Calu3 (cell line): ENCODE measurements at regions not wholly inside any gene's neighbourhood (a gene's known extent, or its start where the extent isn't known, plus 50 kb on each side); places are given as distances from the start of the nearest gene placed in this dataset.

Experiments
- BruUV-seq: library from RNA; stranded (reverse); fragments of 400-500 nt; replicated peaks from 2 replicates; lab custom pipeline; 2021; lab: Mats Ljungman, UMichigan
- CTCF ChIA-PET: fragments of 300-600 bp; sonication (Branson Sonifier 250); formaldehyde crosslinking; loops from one replicate; lab custom pipeline; 2022; ENCODE audit warnings: antibody characterized with exemption; lab: Charles Lee
- DNase-seq: peaks from one replicate; pipeline ENCODE4 v3.0.0; 2022
- H3K27ac Mint-ChIP-seq: one replicate; pipeline ENCODE4 v1.8.0; 2022; ENCODE audit warnings: mixed read lengths; ENCODE audit not compliant: unreplicated experiment
- H3K27me3 Mint-ChIP-seq: one replicate; pipeline ENCODE4 v1.8.0; 2022; ENCODE audit warnings: mixed read lengths; ENCODE audit not compliant: unreplicated experiment
- H3K36me3 Mint-ChIP-seq: one replicate; pipeline ENCODE4 v1.8.0; 2022; ENCODE audit warnings: mild to moderate bottlenecking, moderate library complexity, mixed read lengths; ENCODE audit not compliant: insufficient read depth, unreplicated experiment
- H3K4me1 Mint-ChIP-seq: one replicate; pipeline ENCODE4 v1.8.0; 2022; ENCODE audit warnings: mild to moderate bottlenecking, low read depth, mixed read lengths; ENCODE audit not compliant: unreplicated experiment
- H3K4me3 Mint-ChIP-seq: one replicate; pipeline ENCODE4 v1.8.0; 2022; ENCODE audit warnings: mild to moderate bottlenecking, low read depth, moderate library complexity, mixed read lengths; ENCODE audit not compliant: unreplicated experiment
- H3K9me3 Mint-ChIP-seq: one replicate; pipeline ENCODE4 v1.8.0; 2022; ENCODE audit warnings: low read depth, mixed read lengths; ENCODE audit not compliant: unreplicated experiment
- CTCF ChIP-seq: fragments of 200-600 bp; IDR thresholded peaks from one replicate; pipeline ENCODE4 v1.8.0; 2022; ENCODE audit warnings: antibody characterized with exemption; ENCODE audit not compliant: unreplicated experiment
- intact Hi-C: fragments of 100-400 bp; cut with micrococcal nuclease; formaldehyde crosslinking; loops from one replicate; pipeline ENCODE4 v1.10.0; 2022; ENCODE audit not compliant: unreplicated experiment

GRCh38 chr5:156020647-156021046 is 306.3 kb upstream of the SGCD start:
- TF ChIP-seq CTCF: no peak
- H3K36me3 Mint-ChIP-seq: no peaks in the 10 kb centered on the region
- H3K9me3 Mint-ChIP-seq: peaks cover 16% of the 10 kb centered on the region
- intact Hi-C loops: no loop called here
- DNase-seq: no peak
- H3K4me1 Mint-ChIP-seq: no peaks in the 10 kb centered on the region
- H3K4me3 Mint-ChIP-seq: no peak overlapping the region
- H3K27ac Mint-ChIP-seq: no peak overlapping the region
- no peaks in the 10 kb centered on the region for H3K27me3 Mint-ChIP-seq
- CTCF ChIA-PET: interaction anchor here (0.7 kb wide), 1 partner anchor 17 kb away, joined by 4 read pairs; no protein-coding TSS in a partner anchor
- BruUV-seq: no TSS peak

- no peaks in the 10 kb centered on the region for H3K36me3 Mint-ChIP-seq
- intact Hi-C loops: no loop called here
- BruUV-seq: no TSS peak
- peaks cover 16% of the 10 kb centered on the region for H3K9me3 Mint-ChIP-seq
- no peak overlapping the region for H3K4me3 Mint-ChIP-seq
- CTCF ChIA-PET: no interaction called here
- no peak for TF ChIP-seq CTCF
- no peak overlapping the region for H3K27ac Mint-ChIP-seq
- H3K4me1 Mint-ChIP-seq: no peaks in the 10 kb centered on the region
- H3K27me3 Mint-ChIP-seq: no peaks in the 10 kb centered on the region
- no peak for DNase-seq
These were observed 305.1 kb upstream of the SGCD start for GRCh38 chr5:156021866-156022265.

GRCh38 chr5:156025656-156026055 is 301.3 kb upstream of the SGCD start:
- Mint-ChIP-seq H3K4me1 (no peaks in the 10 kb centered on the region), H3K27ac (no peak overlapping the region), H3K27me3 (no peaks in the 10 kb centered on the region), H3K4me3 (no peak overlapping the region), H3K36me3 (no peaks in the 10 kb centered on the region), H3K9me3 (peaks cover 29% of the 10 kb centered on the region)
- CTCF ChIA-PET: no interaction called here
- no TSS peak for BruUV-seq
- no peak for DNase-seq
- TF ChIP-seq CTCF: no peak
- intact Hi-C loops: no loop called here

GRCh38 chr5:156031181-156031580 is 295.8 kb upstream of the SGCD start:
- no TSS peak for BruUV-seq

More at GRCh38 chr5:156031181-156031580, 295.8 kb upstream of the SGCD start:
- no peaks in the 10 kb centered on the region for H3K4me1 Mint-ChIP-seq
- H3K36me3 Mint-ChIP-seq: no peaks in the 10 kb centered on the region
- peaks cover 22% of the 10 kb centered on the region for H3K9me3 Mint-ChIP-seq
- no peak for TF ChIP-seq CTCF
- no peak overlapping the region for H3K4me3 Mint-ChIP-seq
- intact Hi-C loops: no loop called here
- DNase-seq: no peak
- CTCF ChIA-PET: no interaction called here
- no peak overlapping the region for H3K27ac Mint-ChIP-seq
- no peaks in the 10 kb centered on the region for H3K27me3 Mint-ChIP-seq
